GM12873 (cell line): ENCODE measurements at regions not wholly inside any gene's neighbourhood (a gene's known extent, or its start where the extent isn't known, plus 50 kb on each side); places are given as distances from the start of the nearest gene placed in this dataset.
A peak's percentile ranks its signal among the peaks of the same experiment; 100 is the strongest.

Experiments
- CTCF ChIP-seq: IDR thresholded peaks from 2 replicates; pipeline ENCODE4 v1.5.1; 2012; ENCODE audit warnings: low read depth, mild to moderate bottlenecking, moderate library complexity, low read length, control low read depth; ENCODE audit not compliant: insufficient read depth; ENCODE audit errors: missing control alignments

- TF ChIP-seq CTCF = no peak
Observed at GRCh38 chr5:148012801-148013200, 51.0 kb upstream of the SPINK5 start.

GRCh38 chr5:148011398-148012137 lies 52.2 kb upstream of the SPINK5 start:
- no peak for TF ChIP-seq CTCF

GRCh38 chr5:148005788-148006520 lies 57.8 kb upstream of the SPINK5 start:
- TF ChIP-seq CTCF = peak; percentile 59

- no peak for TF ChIP-seq CTCF
Observed at GRCh38 chr5:148003226-148003625, 60.6 kb upstream of the SPINK5 start.

DNA sequence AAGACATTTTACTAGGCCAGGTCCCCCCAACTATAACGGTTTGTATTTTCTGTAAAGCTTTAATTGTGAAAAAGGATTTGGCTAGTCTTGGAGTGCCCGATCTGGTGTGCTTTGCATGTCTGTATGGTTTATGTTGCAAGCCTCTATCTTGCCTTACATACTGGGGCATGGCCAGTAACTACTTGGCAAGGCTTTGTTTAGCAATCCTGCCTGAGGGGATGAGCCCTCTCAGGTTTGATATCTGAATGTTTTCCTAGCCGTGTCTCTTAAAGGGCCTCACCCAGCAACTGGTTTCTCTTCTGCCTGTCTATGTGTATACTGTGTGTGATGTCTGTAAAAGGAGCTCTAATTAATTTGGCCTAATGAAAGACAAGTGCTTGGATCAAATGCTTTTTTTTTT lies 61.3 kb upstream of the SPINK5 start:
- TF ChIP-seq CTCF = no peak

- no peak for TF ChIP-seq CTCF
Observed at GRCh38 chr5:148000036-148000435, 63.7 kb upstream of the SPINK5 start.

GRCh38 chr5:147998704-147999103 lies 65.1 kb upstream of the SPINK5 start:
- TF ChIP-seq CTCF = no peak
